Colon (tissue), 2 donors: ENCODE measurements at regions not wholly inside any gene's neighbourhood (a gene's known extent, or its start where the extent isn't known, plus 50 kb on each side); places are given as distances from the start of the nearest gene placed in this dataset.

Experiments
- FAIRE-seq: peaks from 2 replicates; lab custom pipeline; 2012; peaks lifted over from hg19 to GRCh38; lab: Jason Lieb, UNC
- donor health status: control.
- donor health status: control.

GRCh38 chr10:123607386-123607785, 58.8 kb upstream of the GPR26 start:
- FAIRE-seq: no peak

GRCh38 chr10:123608047-123608446, 58.1 kb upstream of the GPR26 start:
- FAIRE-seq: no peak

- FAIRE-seq: no peak
These were observed 54.9 kb upstream of the GPR26 start for GRCh38 chr10:123611243-123611642.

- FAIRE-seq: no peak
These were observed 54.3 kb upstream of the GPR26 start for GRCh38 chr10:123611876-123612275.

- FAIRE-seq: no peak
These were observed 52.8 kb upstream of the GPR26 start for GRCh38 chr10:123613346-123613850.

GRCh38 chr10:123614888-123615287, 51.3 kb upstream of the GPR26 start:
- FAIRE-seq: no peak
